Keratinocyte (primary cell): ENCODE measurements at regions not wholly inside any gene's neighbourhood (a gene's known extent, or its start where the extent isn't known, plus 50 kb on each side); places are given as distances from the start of the nearest gene placed in this dataset.

Experiments
- CTCF ChIP-seq, 3 experiments: IDR thresholded peaks in 1 of 3; conservative IDR thresholded peaks in 1 of 3; optimal IDR thresholded peaks in 1 of 3; 2 replicates in 2 of 3; 3 replicates in 1 of 3; pipeline versions ENCODE3 to v1.5.1; 2011; ENCODE audit warnings: low read length in 3 of 3, mild to moderate bottlenecking in 3 of 3, moderate library complexity in 2 of 3, control low read depth in 1 of 3, inconsistent platforms in 1 of 3; ENCODE audit not compliant: insufficient read depth in 2 of 3; ENCODE audit errors: extremely low read depth in 1 of 3
- EZH2 ChIP-seq: IDR thresholded peaks from one replicate; pipeline ENCODE4 v1.6.1; 2012; ENCODE audit warnings: inconsistent platforms, mild to moderate bottlenecking, low read length, moderate library complexity

- TF ChIP-seq CTCF (optimal IDR thresholded peaks at IDR 0.05 in 1 of 3, IDR thresholded peaks at IDR 0.05 in 1 of 3, conservative IDR thresholded peaks at IDR 0.05 in 1 of 3; ENCODE audit: extremely low read depth in 1 of 3, insufficient read depth in 2 of 3, low read length in 3 of 3) (peak; percentile 41 to 76 (median 73)), EZH2 (no peak)
These were observed 64.0 kb upstream of the CPOX start for GRCh38 chr3:98657457-98657856.
